GM23338 (cell line): ENCODE measurements at regions not wholly inside any gene's neighbourhood (a gene's known extent, or its start where the extent isn't known, plus 50 kb on each side); places are given as distances from the start of the nearest gene placed in this dataset.

ENCODE experiments used
- ATAC-seq: fragments of 200-7000 bp; cut with Tn5 transposase; 3 replicates; pipeline ENCODE4 v1.9.1; 2020
- DNase-seq: peaks from one replicate; pipeline ENCODE4 v3.0.0-alpha.2; 2015; ENCODE audit warnings: low spot score
- H2AFZ ChIP-seq: fragments of 200-600 bp; sonication (generic); 2 replicates; pipeline ENCODE4 v1.8.0; 2016; ENCODE audit warnings: antibody characterized with exemption, mild to moderate bottlenecking, moderate library complexity
- H3F3A ChIP-seq: fragments of 200-600 bp; sonication (generic); replicated peaks from 2 replicates; pipeline ENCODE4 v1.8.0; 2017; ENCODE audit warnings: antibody characterized with exemption, mixed run types, low read depth
- H3K27ac ChIP-seq: fragments of 200-600 bp; sonication (generic); 2 replicates; pipeline ENCODE4 v1.6.1; 2016; ENCODE audit warnings: low read depth
- H3K27me3 ChIP-seq: fragments of 200-600 bp; sonication (generic); 2 replicates; pipeline ENCODE4 v1.8.0; 2016; ENCODE audit warnings: mild to moderate bottlenecking, mixed run types, moderate library complexity; ENCODE audit not compliant: insufficient read depth
- H3K36me3 ChIP-seq: fragments of 200-600 bp; sonication (generic); 2 replicates; pipeline ENCODE4 v1.8.0; 2016; ENCODE audit warnings: mild to moderate bottlenecking; ENCODE audit not compliant: insufficient read depth
- H3K4me1 ChIP-seq: fragments of 200-600 bp; sonication (generic); 2 replicates; pipeline ENCODE4 v1.8.0; 2016; ENCODE audit warnings: mild to moderate bottlenecking, moderate library complexity; ENCODE audit not compliant: insufficient read depth
- H3K4me2 ChIP-seq: fragments of 200-600 bp; sonication (generic); 2 replicates; pipeline ENCODE4 v1.7.1; 2017; ENCODE audit warnings: mixed run types
- H3K4me3 ChIP-seq: fragments of 200-600 bp; sonication (generic); 2 replicates; pipeline ENCODE4 v1.6.1; 2016; ENCODE audit warnings: mixed run types
- H3K79me2 ChIP-seq: fragments of 200-600 bp; sonication (generic); replicated peaks from 2 replicates; pipeline ENCODE4 v1.8.0; 2017; ENCODE audit warnings: mild to moderate bottlenecking; ENCODE audit not compliant: insufficient read depth
- H3K9me2 ChIP-seq: fragments of 200-600 bp; sonication (generic); 2 replicates; pipeline ENCODE4 v1.8.0; 2017; ENCODE audit not compliant: insufficient read depth
- H4K20me1 ChIP-seq: fragments of 200-600 bp; sonication (generic); replicated peaks from 2 replicates; pipeline ENCODE4 v1.8.0; 2017; ENCODE audit warnings: mild to moderate bottlenecking; ENCODE audit not compliant: insufficient read depth
- H3K27ac Mint-ChIP-seq: 2 replicates; pipeline ENCODE4 v1.8.0; 2020; ENCODE audit warnings: inconsistent platforms, mild to moderate bottlenecking, moderate library complexity, mixed read lengths
- H3K27me3 Mint-ChIP-seq: 3 replicates; pipeline ENCODE4 v1.8.0; 2022; ENCODE audit warnings: low read depth, mild to moderate bottlenecking, moderate library complexity, mixed read lengths, inconsistent platforms; ENCODE audit not compliant: insufficient read depth, poor library complexity
- H3K36me3 Mint-ChIP-seq: 3 replicates; pipeline ENCODE4 v1.8.0; 2021; ENCODE audit warnings: low read depth, mild to moderate bottlenecking, inconsistent platforms, moderate library complexity, mixed read lengths
- H3K4me1 Mint-ChIP-seq: 3 replicates; pipeline ENCODE4 v1.8.0; 2020; ENCODE audit warnings: mild to moderate bottlenecking, inconsistent platforms, mixed read lengths
- H3K4me3 Mint-ChIP-seq: 3 replicates; pipeline ENCODE4 v1.8.0; 2021; ENCODE audit warnings: moderate library complexity, mild to moderate bottlenecking, inconsistent platforms, mixed read lengths
- H3K9me3 Mint-ChIP-seq: 3 replicates; pipeline ENCODE4 v1.8.0; 2020; ENCODE audit warnings: moderate library complexity, mild to moderate bottlenecking, inconsistent platforms, mixed read lengths
- CREB1 ChIP-seq: fragments of 250-450 bp; sonication (Bioruptor Pico); IDR thresholded peaks from 2 replicates; pipeline ENCODE4 v1.5.0; 2020; ENCODE audit warnings: low read depth, mild to moderate bottlenecking, moderate library complexity
- EZH2 ChIP-seq: fragments of 200-600 bp; sonication (generic); IDR thresholded peaks from one replicate; pipeline ENCODE4 v1.8.0; 2017; ENCODE audit warnings: antibody characterized with exemption, mild to moderate bottlenecking, low read depth; ENCODE audit not compliant: unreplicated experiment
- EZH2phosphoT487 ChIP-seq: fragments of 200-600 bp; sonication (generic); IDR thresholded peaks from one replicate; pipeline ENCODE4 v1.8.1; 2018; ENCODE audit warnings: antibody characterized with exemption; ENCODE audit not compliant: unreplicated experiment
- JUNB ChIP-seq: IDR thresholded peaks from one replicate; pipeline ENCODE4 v1.6.1; 2016; ENCODE audit warnings: antibody characterized with exemption; ENCODE audit not compliant: unreplicated experiment
- NANOG ChIP-seq: IDR thresholded peaks from 2 replicates; pipeline ENCODE4 v1.6.1; 2016; ENCODE audit warnings: antibody characterized with exemption, borderline replicate concordance
- POLR2AphosphoS5 ChIP-seq: IDR thresholded peaks from 2 replicates; pipeline ENCODE4 v1.6.1; 2016; ENCODE audit warnings: antibody characterized with exemption, low read depth
- STAT1 ChIP-seq: IDR thresholded peaks from one replicate; pipeline ENCODE4 v1.6.1; 2016; ENCODE audit warnings: antibody characterized with exemption; ENCODE audit not compliant: unreplicated experiment
- ZNF114 ChIP-seq: fragments of 250-450 bp; sonication (Bioruptor Pico); IDR thresholded peaks from 2 replicates; pipeline ENCODE4 v1.5.0; 2020; ENCODE audit warnings: mild to moderate bottlenecking, moderate library complexity
- ZNF331 ChIP-seq: fragments of 250-450 bp; sonication (Bioruptor Pico); IDR thresholded peaks from 2 replicates; pipeline ENCODE4 v1.5.0; 2020; ENCODE audit warnings: low read depth, mild to moderate bottlenecking, moderate library complexity
- TF ChIP-seq, protein P1 (sequence below): fragments of 250-450 bp; sonication (Bioruptor Pico); IDR thresholded peaks from 2 replicates; pipeline ENCODE4 v1.5.0; 2020; ENCODE audit warnings: mild to moderate bottlenecking, moderate library complexity
- TF ChIP-seq, protein P2 (sequence below): IDR thresholded peaks from 2 replicates; pipeline ENCODE4 v1.6.1; 2016; ENCODE audit warnings: antibody characterized with exemption
- TF ChIP-seq, protein P3 (sequence below): IDR thresholded peaks from one replicate; pipeline ENCODE4 v1.6.1; 2018; ENCODE audit warnings: antibody characterized with exemption; ENCODE audit not compliant: unreplicated experiment
- TF ChIP-seq, protein P4 (sequence below), 2 experiments: fragments of 200-600 bp in 1 of 2; sonication (generic) in 1 of 2; conservative IDR thresholded peaks; 2 replicates each; pipeline versions ENCODE4 v1.5.1 to v1.6.1; 2016 to 2017; ENCODE audit warnings: antibody characterized with exemption in 2 of 2, low read depth in 2 of 2, mild to moderate bottlenecking in 2 of 2, moderate library complexity in 1 of 2

DNA sequence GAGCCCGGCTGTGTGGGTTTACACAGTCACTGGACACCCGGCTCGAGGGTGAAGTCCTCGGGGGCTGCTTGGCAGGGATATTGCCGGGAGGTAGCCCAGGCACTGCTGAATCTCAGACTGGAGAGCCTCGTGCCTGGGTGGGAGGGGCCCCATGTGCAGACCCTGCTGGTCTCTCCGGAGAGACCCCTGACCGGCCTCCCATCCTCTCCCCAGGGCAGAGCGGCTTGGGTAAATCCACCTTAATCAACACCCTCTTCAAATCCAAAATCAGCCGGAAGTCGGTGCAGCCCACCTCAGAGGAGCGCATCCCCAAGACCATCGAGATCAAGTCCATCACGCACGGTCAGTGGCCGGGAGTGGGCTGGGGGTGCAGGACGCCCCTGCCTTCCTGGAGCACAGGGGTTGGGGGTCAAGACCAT, 346.5 kb downstream of the SEC14L1 start:
- Mint-ChIP-seq H3K4me3 (no peak overlapping the region), H3K9me3 (no peaks in the 10 kb centered on the region), H3K27ac (no peak overlapping the region), H3K36me3 (peaks cover 38% of the 10 kb centered on the region), H3K4me1 (no peaks in the 10 kb centered on the region), H3K27me3 (peaks cover 3% of the 10 kb centered on the region)
- DNase-seq (no peak), ATAC-seq (no peak)
- no peaks in the 10 kb centered on the region for H3K36me3 ChIP-seq
- no peak for TF ChIP-seq POLR2AphosphoS5
- TF ChIP-seq, protein P1, sequence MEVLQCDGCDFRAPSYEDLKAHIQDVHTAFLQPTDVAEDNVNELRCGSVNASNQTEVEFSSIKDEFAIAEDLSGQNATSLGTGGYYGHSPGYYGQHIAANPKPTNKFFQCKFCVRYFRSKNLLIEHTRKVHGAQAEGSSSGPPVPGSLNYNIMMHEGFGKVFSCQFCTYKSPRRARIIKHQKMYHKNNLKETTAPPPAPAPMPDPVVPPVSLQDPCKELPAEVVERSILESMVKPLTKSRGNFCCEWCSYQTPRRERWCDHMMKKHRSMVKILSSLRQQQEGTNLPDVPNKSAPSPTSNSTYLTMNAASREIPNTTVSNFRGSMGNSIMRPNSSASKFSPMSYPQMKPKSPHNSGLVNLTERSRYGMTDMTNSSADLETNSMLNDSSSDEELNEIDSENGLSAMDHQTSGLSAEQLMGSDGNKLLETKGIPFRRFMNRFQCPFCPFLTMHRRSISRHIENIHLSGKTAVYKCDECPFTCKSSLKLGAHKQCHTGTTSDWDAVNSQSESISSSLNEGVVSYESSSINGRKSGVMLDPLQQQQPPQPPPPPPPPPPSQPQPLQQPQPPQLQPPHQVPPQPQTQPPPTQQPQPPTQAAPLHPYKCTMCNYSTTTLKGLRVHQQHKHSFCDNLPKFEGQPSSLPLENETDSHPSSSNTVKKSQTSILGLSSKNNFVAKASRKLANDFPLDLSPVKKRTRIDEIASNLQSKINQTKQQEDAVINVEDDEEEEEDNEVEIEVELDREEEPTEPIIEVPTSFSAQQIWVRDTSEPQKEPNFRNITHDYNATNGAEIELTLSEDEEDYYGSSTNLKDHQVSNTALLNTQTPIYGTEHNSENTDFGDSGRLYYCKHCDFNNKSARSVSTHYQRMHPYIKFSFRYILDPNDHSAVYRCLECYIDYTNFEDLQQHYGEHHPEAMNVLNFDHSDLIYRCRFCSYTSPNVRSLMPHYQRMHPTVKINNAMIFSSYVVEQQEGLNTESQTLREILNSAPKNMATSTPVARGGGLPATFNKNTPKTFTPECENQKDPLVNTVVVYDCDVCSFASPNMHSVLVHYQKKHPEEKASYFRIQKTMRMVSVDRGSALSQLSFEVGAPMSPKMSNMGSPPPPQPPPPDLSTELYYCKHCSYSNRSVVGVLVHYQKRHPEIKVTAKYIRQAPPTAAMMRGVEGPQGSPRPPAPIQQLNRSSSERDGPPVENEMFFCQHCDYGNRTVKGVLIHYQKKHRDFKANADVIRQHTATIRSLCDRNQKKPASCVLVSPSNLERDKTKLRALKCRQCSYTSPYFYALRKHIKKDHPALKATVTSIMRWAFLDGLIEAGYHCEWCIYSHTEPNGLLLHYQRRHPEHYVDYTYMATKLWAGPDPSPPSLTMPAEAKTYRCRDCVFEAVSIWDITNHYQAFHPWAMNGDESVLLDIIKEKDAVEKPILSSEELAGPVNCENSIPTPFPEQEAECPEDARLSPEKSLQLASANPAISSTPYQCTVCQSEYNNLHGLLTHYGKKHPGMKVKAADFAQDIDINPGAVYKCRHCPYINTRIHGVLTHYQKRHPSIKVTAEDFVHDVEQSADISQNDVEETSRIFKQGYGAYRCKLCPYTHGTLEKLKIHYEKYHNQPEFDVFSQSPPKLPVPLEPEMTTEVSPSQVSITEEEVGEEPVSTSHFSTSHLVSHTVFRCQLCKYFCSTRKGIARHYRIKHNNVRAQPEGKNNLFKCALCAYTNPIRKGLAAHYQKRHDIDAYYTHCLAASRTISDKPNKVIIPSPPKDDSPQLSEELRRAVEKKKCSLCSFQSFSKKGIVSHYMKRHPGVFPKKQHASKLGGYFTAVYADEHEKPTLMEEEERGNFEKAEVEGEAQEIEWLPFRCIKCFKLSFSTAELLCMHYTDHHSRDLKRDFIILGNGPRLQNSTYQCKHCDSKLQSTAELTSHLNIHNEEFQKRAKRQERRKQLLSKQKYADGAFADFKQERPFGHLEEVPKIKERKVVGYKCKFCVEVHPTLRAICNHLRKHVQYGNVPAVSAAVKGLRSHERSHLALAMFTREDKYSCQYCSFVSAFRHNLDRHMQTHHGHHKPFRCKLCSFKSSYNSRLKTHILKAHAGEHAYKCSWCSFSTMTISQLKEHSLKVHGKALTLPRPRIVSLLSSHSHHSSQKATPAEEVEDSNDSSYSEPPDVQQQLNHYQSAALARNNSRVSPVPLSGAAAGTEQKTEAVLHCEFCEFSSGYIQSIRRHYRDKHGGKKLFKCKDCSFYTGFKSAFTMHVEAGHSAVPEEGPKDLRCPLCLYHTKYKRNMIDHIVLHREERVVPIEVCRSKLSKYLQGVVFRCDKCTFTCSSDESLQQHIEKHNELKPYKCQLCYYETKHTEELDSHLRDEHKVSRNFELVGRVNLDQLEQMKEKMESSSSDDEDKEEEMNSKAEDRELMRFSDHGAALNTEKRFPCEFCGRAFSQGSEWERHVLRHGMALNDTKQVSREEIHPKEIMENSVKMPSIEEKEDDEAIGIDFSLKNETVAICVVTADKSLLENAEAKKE (CRISPR knock-in tag) = no peak
- no peak for TF ChIP-seq STAT1
- TF ChIP-seq, protein P2, sequence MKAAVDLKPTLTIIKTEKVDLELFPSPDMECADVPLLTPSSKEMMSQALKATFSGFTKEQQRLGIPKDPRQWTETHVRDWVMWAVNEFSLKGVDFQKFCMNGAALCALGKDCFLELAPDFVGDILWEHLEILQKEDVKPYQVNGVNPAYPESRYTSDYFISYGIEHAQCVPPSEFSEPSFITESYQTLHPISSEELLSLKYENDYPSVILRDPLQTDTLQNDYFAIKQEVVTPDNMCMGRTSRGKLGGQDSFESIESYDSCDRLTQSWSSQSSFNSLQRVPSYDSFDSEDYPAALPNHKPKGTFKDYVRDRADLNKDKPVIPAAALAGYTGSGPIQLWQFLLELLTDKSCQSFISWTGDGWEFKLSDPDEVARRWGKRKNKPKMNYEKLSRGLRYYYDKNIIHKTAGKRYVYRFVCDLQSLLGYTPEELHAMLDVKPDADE = no peak
- no peak for TF ChIP-seq EZH2
- TF ChIP-seq JUNB = no peak
- TF ChIP-seq, protein P3, sequence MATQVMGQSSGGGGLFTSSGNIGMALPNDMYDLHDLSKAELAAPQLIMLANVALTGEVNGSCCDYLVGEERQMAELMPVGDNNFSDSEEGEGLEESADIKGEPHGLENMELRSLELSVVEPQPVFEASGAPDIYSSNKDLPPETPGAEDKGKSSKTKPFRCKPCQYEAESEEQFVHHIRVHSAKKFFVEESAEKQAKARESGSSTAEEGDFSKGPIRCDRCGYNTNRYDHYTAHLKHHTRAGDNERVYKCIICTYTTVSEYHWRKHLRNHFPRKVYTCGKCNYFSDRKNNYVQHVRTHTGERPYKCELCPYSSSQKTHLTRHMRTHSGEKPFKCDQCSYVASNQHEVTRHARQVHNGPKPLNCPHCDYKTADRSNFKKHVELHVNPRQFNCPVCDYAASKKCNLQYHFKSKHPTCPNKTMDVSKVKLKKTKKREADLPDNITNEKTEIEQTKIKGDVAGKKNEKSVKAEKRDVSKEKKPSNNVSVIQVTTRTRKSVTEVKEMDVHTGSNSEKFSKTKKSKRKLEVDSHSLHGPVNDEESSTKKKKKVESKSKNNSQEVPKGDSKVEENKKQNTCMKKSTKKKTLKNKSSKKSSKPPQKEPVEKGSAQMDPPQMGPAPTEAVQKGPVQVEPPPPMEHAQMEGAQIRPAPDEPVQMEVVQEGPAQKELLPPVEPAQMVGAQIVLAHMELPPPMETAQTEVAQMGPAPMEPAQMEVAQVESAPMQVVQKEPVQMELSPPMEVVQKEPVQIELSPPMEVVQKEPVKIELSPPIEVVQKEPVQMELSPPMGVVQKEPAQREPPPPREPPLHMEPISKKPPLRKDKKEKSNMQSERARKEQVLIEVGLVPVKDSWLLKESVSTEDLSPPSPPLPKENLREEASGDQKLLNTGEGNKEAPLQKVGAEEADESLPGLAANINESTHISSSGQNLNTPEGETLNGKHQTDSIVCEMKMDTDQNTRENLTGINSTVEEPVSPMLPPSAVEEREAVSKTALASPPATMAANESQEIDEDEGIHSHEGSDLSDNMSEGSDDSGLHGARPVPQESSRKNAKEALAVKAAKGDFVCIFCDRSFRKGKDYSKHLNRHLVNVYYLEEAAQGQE = no peak
- no peak for TF ChIP-seq NANOG
- no peak for TF ChIP-seq EZH2phosphoT487
- no peak for TF ChIP-seq ZNF114 (CRISPR knock-in tag)
- TF ChIP-seq CREB1 (CRISPR knock-in tag) = no peak
- no peak for TF ChIP-seq ZNF331
- TF ChIP-seq, protein P4, sequence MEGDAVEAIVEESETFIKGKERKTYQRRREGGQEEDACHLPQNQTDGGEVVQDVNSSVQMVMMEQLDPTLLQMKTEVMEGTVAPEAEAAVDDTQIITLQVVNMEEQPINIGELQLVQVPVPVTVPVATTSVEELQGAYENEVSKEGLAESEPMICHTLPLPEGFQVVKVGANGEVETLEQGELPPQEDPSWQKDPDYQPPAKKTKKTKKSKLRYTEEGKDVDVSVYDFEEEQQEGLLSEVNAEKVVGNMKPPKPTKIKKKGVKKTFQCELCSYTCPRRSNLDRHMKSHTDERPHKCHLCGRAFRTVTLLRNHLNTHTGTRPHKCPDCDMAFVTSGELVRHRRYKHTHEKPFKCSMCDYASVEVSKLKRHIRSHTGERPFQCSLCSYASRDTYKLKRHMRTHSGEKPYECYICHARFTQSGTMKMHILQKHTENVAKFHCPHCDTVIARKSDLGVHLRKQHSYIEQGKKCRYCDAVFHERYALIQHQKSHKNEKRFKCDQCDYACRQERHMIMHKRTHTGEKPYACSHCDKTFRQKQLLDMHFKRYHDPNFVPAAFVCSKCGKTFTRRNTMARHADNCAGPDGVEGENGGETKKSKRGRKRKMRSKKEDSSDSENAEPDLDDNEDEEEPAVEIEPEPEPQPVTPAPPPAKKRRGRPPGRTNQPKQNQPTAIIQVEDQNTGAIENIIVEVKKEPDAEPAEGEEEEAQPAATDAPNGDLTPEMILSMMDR (conservative IDR thresholded peaks at IDR 0.05; ENCODE audit: low read depth in 2 of 2) = no peak
- H3K4me3 ChIP-seq = no peak overlapping the region
- H2AFZ ChIP-seq = no peak overlapping the region
- H3K4me1 ChIP-seq = no peaks in the 10 kb centered on the region
- no peaks in the 10 kb centered on the region for H3K27me3 ChIP-seq
- no peaks in the 10 kb centered on the region for H3K9me2 ChIP-seq
- no peak overlapping the region for H3K27ac ChIP-seq
- H4K20me1 ChIP-seq = no peaks in the 10 kb centered on the region
- H3F3A ChIP-seq = no peaks in the 10 kb centered on the region
- H3K4me2 ChIP-seq = no peak overlapping the region
- H3K79me2 ChIP-seq = peaks cover 18% of the 10 kb centered on the region
